ENCODE measurements at regions not wholly inside any gene's neighbourhood (a gene's known extent, or its start where the extent isn't known, plus 50 kb on each side); places are given as distances from the start of the nearest gene placed in this dataset.

- Histone ChIP-seq H3K27ac (ENCODE audit: low read depth in 2 of 2, low read length in 2 of 2) (no peak overlapping the region), H3K36me3 (ENCODE audit: control insufficient read depth in 2 of 2, insufficient read depth in 2 of 2, low read length in 2 of 2) (no peaks in the 10 kb centered on the region), H3K9ac (ENCODE audit: low read depth in 1 of 2, low read length in 2 of 2) (no peak overlapping the region), H3K9me3 (ENCODE audit: control insufficient read depth in 2 of 2, low read length in 2 of 2) (no peaks in the 10 kb centered on the region), H3K4me3 (ENCODE audit: low read length in 2 of 2) (no peak overlapping the region), H3K27me3 (ENCODE audit: control insufficient read depth in 2 of 2, insufficient read depth in 2 of 2, low read length in 2 of 2) (no peaks in the 10 kb centered on the region), H3K4me1 (ENCODE audit: control insufficient read depth in 2 of 2, insufficient read depth in 2 of 2, low read length in 2 of 2) (no peaks in the 10 kb centered on the region)
Observed at GRCh38 chr1:192958871-192959270, 100.3 kb downstream of the UCHL5 start.

DNA sequence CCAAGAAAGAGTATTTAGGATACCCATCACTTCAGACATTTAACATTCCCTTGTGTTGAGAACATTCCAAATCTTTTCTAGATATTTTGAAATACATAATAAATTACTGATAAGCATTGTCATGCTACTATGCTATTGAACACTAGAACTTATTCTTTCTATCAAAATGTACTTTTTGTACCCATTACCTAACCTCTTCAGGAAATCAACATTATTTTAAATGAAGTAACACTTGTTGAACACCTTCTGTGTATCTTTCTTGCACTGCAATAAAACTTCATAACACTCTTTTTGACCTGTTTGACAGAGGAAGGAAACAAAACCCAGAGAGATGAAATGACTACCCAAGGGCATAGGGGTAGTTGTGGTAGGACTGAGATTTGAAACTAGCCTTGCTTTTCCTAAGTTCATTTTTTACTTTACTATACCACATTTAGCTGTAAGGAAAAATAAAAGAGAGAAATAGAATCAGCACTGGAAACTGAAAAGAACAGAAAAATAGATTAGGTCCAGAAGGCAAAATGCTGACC lies 99.4 kb downstream of the UCHL5 start:
- Histone ChIP-seq H3K27me3 (ENCODE audit: control insufficient read depth in 2 of 2, insufficient read depth in 2 of 2, low read length in 2 of 2) (no peaks in the 10 kb centered on the region), H3K9ac (ENCODE audit: low read depth in 1 of 2, low read length in 2 of 2) (no peak overlapping the region), H3K27ac (ENCODE audit: low read depth in 2 of 2, low read length in 2 of 2) (no peak overlapping the region), H3K36me3 (ENCODE audit: control insufficient read depth in 2 of 2, insufficient read depth in 2 of 2, low read length in 2 of 2) (no peaks in the 10 kb centered on the region), H3K4me3 (ENCODE audit: low read length in 2 of 2) (no peak overlapping the region), H3K4me1 (ENCODE audit: control insufficient read depth in 2 of 2, insufficient read depth in 2 of 2, low read length in 2 of 2) (no peaks in the 10 kb centered on the region), H3K9me3 (ENCODE audit: control insufficient read depth in 2 of 2, low read length in 2 of 2) (no peaks in the 10 kb centered on the region)
